Adrenal gland (tissue), 5 donors: ENCODE measurements at regions not wholly inside any gene's neighbourhood (a gene's known extent, or its start where the extent isn't known, plus 50 kb on each side); places are given as distances from the start of the nearest gene placed in this dataset.

ENCODE experiments used
- CTCF ChIP-seq, 6 experiments: fragments of 450-650 bp in 4 of 6; fragments of 200-600 bp in 2 of 6; sonication (generic) in 1 of 6; IDR thresholded peaks; 1 replicate in 5 of 6; 2 replicates in 1 of 6; pipeline versions ENCODE4 v1.5.1 to v1.8.0; 2016 to 2021; ENCODE audit warnings: antibody characterized with exemption in 6 of 6, mild to moderate bottlenecking in 2 of 6, moderate library complexity in 1 of 6
- POLR2A ChIP-seq, 2 donors: fragments of 450-650 bp; IDR thresholded peaks; one replicate each; pipeline ENCODE4 v1.6.1; 2017; ENCODE audit warnings: antibody characterized with exemption in 2 of 2, mild to moderate bottlenecking in 2 of 2, moderate library complexity in 1 of 2
- donor health status: DM: no; HTN: no; CAD: no.

GRCh38 chr2:238726670-238727584 lies 121.0 kb upstream of the TWIST2 start:
- no peak for TF ChIP-seq CTCF (IDR thresholded peaks at IDR 0.05)
- no peak for TF ChIP-seq POLR2A (IDR thresholded peaks at IDR 0.05)
